ENCODE measurements at regions not wholly inside any gene's neighbourhood (a gene's known extent, or its start where the extent isn't known, plus 50 kb on each side); places are given as distances from the start of the nearest gene placed in this dataset.

- no peak for DNase-seq
- no peaks in the 10 kb centered on the region for H3K36me3 ChIP-seq
- no peaks in the 10 kb centered on the region; the same call in 1 of the 2 replicates for H3K27me3 ChIP-seq
- no peak overlapping the region for H3K4me3 ChIP-seq (ENCODE audit: low read depth, low read length)
- TF ChIP-seq, protein P1, sequence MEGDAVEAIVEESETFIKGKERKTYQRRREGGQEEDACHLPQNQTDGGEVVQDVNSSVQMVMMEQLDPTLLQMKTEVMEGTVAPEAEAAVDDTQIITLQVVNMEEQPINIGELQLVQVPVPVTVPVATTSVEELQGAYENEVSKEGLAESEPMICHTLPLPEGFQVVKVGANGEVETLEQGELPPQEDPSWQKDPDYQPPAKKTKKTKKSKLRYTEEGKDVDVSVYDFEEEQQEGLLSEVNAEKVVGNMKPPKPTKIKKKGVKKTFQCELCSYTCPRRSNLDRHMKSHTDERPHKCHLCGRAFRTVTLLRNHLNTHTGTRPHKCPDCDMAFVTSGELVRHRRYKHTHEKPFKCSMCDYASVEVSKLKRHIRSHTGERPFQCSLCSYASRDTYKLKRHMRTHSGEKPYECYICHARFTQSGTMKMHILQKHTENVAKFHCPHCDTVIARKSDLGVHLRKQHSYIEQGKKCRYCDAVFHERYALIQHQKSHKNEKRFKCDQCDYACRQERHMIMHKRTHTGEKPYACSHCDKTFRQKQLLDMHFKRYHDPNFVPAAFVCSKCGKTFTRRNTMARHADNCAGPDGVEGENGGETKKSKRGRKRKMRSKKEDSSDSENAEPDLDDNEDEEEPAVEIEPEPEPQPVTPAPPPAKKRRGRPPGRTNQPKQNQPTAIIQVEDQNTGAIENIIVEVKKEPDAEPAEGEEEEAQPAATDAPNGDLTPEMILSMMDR (IDR thresholded peaks at IDR 0.05; ENCODE audit: low read depth, low read length) = no peak
- H3K4me1 ChIP-seq = no peaks in the 10 kb centered on the region; the same call in 1 of the 2 replicates
- no peaks in the 10 kb centered on the region for H3K9me3 ChIP-seq
Observed at GRCh38 chr4:33073811-33074210, 2353.6 kb downstream of the PCDH7 start.

DNA sequence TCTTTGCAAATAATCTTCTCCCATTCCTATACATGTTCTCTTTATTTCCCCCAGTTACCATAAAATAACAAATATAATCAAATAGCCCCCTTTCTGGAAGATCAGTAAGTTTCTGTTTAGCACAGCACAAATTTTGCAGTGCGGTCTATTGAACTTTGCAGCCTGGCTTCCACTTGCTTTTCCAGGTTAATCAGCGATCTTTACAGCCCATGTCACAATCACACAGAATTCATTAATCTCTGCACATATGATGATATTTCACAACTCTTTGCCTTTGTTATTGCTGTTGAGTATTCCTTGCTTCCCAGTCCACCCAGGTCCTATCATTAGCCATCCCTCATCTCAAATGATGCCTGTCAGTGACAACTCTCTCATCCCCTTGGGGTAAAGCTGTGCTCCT, 2358.0 kb downstream of the PCDH7 start:
- no peaks in the 10 kb centered on the region for H3K36me3 ChIP-seq
- H3K4me3 ChIP-seq (ENCODE audit: low read depth, low read length) = no peak overlapping the region
- H3K27me3 ChIP-seq = no peaks in the 10 kb centered on the region; the same call in 1 of the 2 replicates
- H3K9me3 ChIP-seq = no peaks in the 10 kb centered on the region
- DNase-seq = no peak
- TF ChIP-seq, protein P1 (IDR thresholded peaks at IDR 0.05; ENCODE audit: low read depth, low read length) = no peak
- no peaks in the 10 kb centered on the region for H3K4me1 ChIP-seq

DNA sequence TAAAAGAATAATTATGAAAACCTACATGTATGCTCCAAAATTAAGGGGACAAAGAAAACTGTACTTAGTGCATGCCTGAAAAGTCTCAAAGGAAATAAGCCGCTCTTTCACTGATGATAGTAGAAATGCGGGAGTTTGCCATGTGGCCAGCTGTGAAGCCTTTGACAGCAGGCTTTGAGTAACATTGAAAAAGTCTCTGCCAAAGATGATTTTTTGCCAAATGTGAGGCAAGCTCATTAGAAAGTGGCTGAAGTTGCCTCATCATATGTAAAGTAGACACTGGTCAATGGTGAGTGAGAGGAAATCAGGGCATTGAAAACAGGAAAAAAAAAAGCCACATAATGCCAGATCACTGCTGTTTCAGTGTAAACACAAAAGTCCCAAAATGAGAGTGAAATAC, 2360.1 kb downstream of the PCDH7 start:
- H3K27me3 ChIP-seq = no peaks in the 10 kb centered on the region
- DNase-seq = no peak
- H3K36me3 ChIP-seq = no peaks in the 10 kb centered on the region
- TF ChIP-seq, protein P1 (IDR thresholded peaks at IDR 0.05; ENCODE audit: low read depth, low read length) = no peak
- no peaks in the 10 kb centered on the region for H3K9me3 ChIP-seq
- H3K4me3 ChIP-seq (ENCODE audit: low read depth, low read length) = no peak overlapping the region
- no peaks in the 10 kb centered on the region for H3K4me1 ChIP-seq

- Histone ChIP-seq H3K9me3 (no peaks in the 10 kb centered on the region; the same call in 1 of the 2 replicates), H3K4me1 (no peaks in the 10 kb centered on the region), H3K27me3 (no peaks in the 10 kb centered on the region), H3K4me3 (ENCODE audit: low read depth, low read length) (no peak overlapping the region), H3K36me3 (no peaks in the 10 kb centered on the region)
- TF ChIP-seq, protein P1 (IDR thresholded peaks at IDR 0.05; ENCODE audit: low read depth, low read length) = no peak
- DNase-seq = no peak
Observed at GRCh38 chr4:33085709-33086108, 2365.5 kb downstream of the PCDH7 start.

DNA sequence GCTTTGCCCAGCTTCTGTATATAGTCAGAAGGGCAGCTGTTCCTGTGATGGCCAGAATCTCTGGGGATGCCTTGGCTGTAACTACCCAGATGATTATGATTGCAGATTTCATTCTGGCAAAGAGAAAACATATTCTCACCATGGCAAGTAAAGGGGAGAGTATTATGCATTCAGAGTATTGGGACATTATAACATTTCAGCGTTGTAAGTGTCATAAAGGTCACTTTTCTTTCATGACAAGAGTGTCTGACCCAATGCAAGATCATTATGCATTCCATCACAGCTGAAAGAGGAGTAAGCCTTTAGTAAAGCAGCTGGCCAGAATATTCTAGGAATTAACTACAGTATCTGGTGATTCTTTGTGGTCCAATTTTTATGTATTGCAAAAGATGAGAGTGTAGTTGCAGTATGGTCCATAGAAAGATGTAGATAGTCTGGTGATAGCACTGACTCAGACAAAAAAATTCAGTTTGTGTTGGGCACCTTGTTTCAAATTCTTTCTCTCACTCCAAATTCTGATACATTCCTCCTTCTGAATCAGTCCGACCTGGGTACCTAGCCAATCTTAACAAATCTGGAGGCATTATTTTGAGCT, 2366.3 kb downstream of the PCDH7 start:
- H3K27me3 ChIP-seq = no peaks in the 10 kb centered on the region
- no peaks in the 10 kb centered on the region for H3K4me1 ChIP-seq
- TF ChIP-seq, protein P1 (IDR thresholded peaks at IDR 0.05; ENCODE audit: low read depth, low read length) = no peak
- H3K36me3 ChIP-seq = no peaks in the 10 kb centered on the region
- no peak for DNase-seq
- H3K9me3 ChIP-seq = no peaks in the 10 kb centered on the region; the same call in 1 of the 2 replicates
- H3K4me3 ChIP-seq (ENCODE audit: low read depth, low read length) = no peak overlapping the region

GRCh38 chr4:33088713-33089112, 2368.5 kb downstream of the PCDH7 start:
- TF ChIP-seq, protein P1 (IDR thresholded peaks at IDR 0.05; ENCODE audit: low read depth, low read length) = no peak
- no peaks in the 10 kb centered on the region; the same call in 1 of the 2 replicates for H3K9me3 ChIP-seq
- DNase-seq = no peak
- no peaks in the 10 kb centered on the region for H3K4me1 ChIP-seq
- H3K27me3 ChIP-seq = no peaks in the 10 kb centered on the region
- no peak overlapping the region for H3K4me3 ChIP-seq (ENCODE audit: low read depth, low read length)
- H3K36me3 ChIP-seq = no peaks in the 10 kb centered on the region

Data from BE2C (cell line).